GM12891 (cell line): ENCODE measurements at regions not wholly inside any gene's neighbourhood (a gene's known extent, or its start where the extent isn't known, plus 50 kb on each side); places are given as distances from the start of the nearest gene placed in this dataset.

ENCODE experiments used
- POLR2A ChIP-seq: IDR thresholded peaks from 2 replicates; pipeline ENCODE4 v1.6.1; 2011; ENCODE audit warnings: low read depth, low read length, control low read depth
- POLR2AphosphoS5 ChIP-seq: IDR thresholded peaks from 2 replicates; pipeline ENCODE4 v1.6.1; 2011; ENCODE audit warnings: low read depth, low read length, control low read depth

DNA sequence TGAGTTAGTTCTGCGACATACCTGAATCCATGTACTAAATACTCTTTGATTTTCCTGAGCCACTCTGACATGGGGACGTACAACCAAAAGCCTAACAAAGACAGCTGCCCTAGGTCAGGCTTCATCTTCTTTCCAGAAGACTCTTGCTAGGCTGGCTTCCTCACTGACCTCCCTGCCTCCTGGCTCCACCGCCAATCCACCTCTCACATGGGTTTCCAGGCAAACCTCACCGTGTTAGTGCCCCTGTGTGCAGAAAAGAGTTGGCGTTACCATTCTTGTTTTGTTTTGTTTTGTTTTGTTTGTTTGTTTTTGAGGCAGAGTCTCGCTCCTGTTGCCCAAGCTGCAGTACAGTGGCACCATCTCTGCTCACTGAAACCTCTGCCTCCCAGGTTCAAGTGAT lies 135.3 kb downstream of the WSCD1 start:
- TF ChIP-seq POLR2AphosphoS5 = no peak
- no peak for TF ChIP-seq POLR2A
